Activated CD4-positive, CD25-positive, alpha-beta regulatory T cell (primary cell): ENCODE measurements at regions not wholly inside any gene's neighbourhood (a gene's known extent, or its start where the extent isn't known, plus 50 kb on each side); places are given as distances from the start of the nearest gene placed in this dataset.
"Not testable (repeated sequence)": the region's sequence is repeated elsewhere in the genome, so short reads cannot be mapped to it uniquely, and the experiment has no call there.

Experiments used
- DNase-seq, 4 experiments: peaks; one replicate each; lab custom pipeline; 2025; lab: John Stamatoyannopoulos, UW

- DNase-seq = no peak
Observed at GRCh38 chr3:105979961-105980360, 111.1 kb upstream of the CBLB start.

GRCh38 chr3:105982207-105982606 is 113.4 kb upstream of the CBLB start:
- no peak for DNase-seq

- no peak for DNase-seq
Observed at GRCh38 chr3:105984837-105985236, 116.0 kb upstream of the CBLB start.

- DNase-seq = not testable (repeated sequence)
Observed at GRCh38 chr3:105986343-105986742, 117.5 kb upstream of the CBLB start.

GRCh38 chr3:105987809-105988208 is 119.0 kb upstream of the CBLB start:
- DNase-seq = no peak

- no peak for DNase-seq
Observed at GRCh38 chr3:105988540-105989212, 119.9 kb upstream of the CBLB start.

- no peak for DNase-seq
Observed at GRCh38 chr3:105996781-105997180, 128.0 kb upstream of the CBLB start.

GRCh38 chr3:105997466-105997799 is 128.6 kb upstream of the CBLB start:
- no peak for DNase-seq

GRCh38 chr3:105997800-105998526 is 129.2 kb upstream of the CBLB start:
- DNase-seq = no peak

- DNase-seq = no peak
Observed at GRCh38 chr3:105999856-106000255, 131.0 kb upstream of the CBLB start.

GRCh38 chr3:106001923-106002322 is 133.1 kb upstream of the CBLB start:
- no peak for DNase-seq

- no peak for DNase-seq
Observed at GRCh38 chr3:106004137-106004681, 135.4 kb upstream of the CBLB start.

GRCh38 chr3:106004826-106005225 is 136.0 kb upstream of the CBLB start:
- DNase-seq = no peak

GRCh38 chr3:106006001-106006400 is 137.2 kb upstream of the CBLB start:
- DNase-seq = no peak

- no peak for DNase-seq
Observed at GRCh38 chr3:106006571-106006970, 137.8 kb upstream of the CBLB start.

- DNase-seq = no peak
Observed at GRCh38 chr3:106007512-106007911, 138.7 kb upstream of the CBLB start.

- no peak for DNase-seq
Observed at GRCh38 chr3:106008766-106009165, 140.0 kb upstream of the CBLB start.

- DNase-seq = no peak
Observed at GRCh38 chr3:106010829-106011228, 142.0 kb upstream of the CBLB start.

- no peak for DNase-seq
Observed at GRCh38 chr3:106013971-106014370, 145.2 kb upstream of the CBLB start.

- no peak for DNase-seq
Observed at GRCh38 chr3:106014518-106014917, 145.7 kb upstream of the CBLB start.

- DNase-seq = no peak
Observed at GRCh38 chr3:106014971-106015370, 146.2 kb upstream of the CBLB start.

GRCh38 chr3:106018102-106018501 is 149.3 kb upstream of the CBLB start:
- DNase-seq = no peak

GRCh38 chr3:106018929-106019550 is 150.2 kb upstream of the CBLB start:
- DNase-seq = no peak
